ENCODE measurements at regions not wholly inside any gene's neighbourhood (a gene's known extent, or its start where the extent isn't known, plus 50 kb on each side); places are given as distances from the start of the nearest gene placed in this dataset.

DNA sequence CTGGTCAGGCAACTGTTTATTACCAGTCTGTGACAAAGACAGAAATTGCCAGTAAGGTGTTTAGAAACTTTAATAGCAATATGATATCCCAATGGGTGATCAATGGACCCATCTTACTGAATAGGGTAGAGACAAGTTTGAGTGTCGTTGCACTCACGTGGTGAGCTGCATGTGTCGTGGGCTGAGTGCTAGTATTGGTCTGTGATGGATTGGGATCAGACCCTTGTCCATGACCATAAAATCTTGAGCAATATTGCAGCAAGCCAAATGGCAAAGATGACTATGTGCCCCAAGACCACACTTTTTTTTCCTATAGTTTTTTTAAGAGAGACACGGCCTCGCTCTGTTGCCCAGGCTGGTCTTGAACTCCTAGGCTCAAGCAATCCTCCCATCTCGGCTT lies 114.5 kb downstream of the PALM2AKAP2 start:
- no peak for TF ChIP-seq POLR2AphosphoS5 (IDR thresholded peaks at IDR 0.05; ENCODE audit: borderline replicate concordance, low read depth, low read length)
- TF ChIP-seq EZH2 (IDR thresholded peaks at IDR 0.05): no peak
